Neural cell (in vitro differentiated cells): ENCODE measurements at regions not wholly inside any gene's neighbourhood (a gene's known extent, or its start where the extent isn't known, plus 50 kb on each side); places are given as distances from the start of the nearest gene placed in this dataset.

Source experiments
- H2AFZ ChIP-seq: fragments of 200-600, 300-800 bp; sonication (generic), shearing (Covaris generic); 2 replicates; pipeline ENCODE4 v1.6.0; 2014; ENCODE audit warnings: low read depth, mild to moderate bottlenecking, antibody characterized with exemption, low read length, moderate library complexity
- H3F3A ChIP-seq: fragments of 200-600 bp; shearing (Covaris generic); 2 replicates; pipeline ENCODE4 v1.6.1; 2016; ENCODE audit warnings: mild to moderate bottlenecking, moderate library complexity, mixed read lengths, antibody characterized with exemption, low read length; ENCODE audit not compliant: insufficient read depth, poor library complexity, severe bottlenecking
- H3K27ac ChIP-seq: fragments of 200-600, 300-800 bp; sonication (generic), shearing (Covaris generic); 2 replicates; pipeline ENCODE4 v1.5.1; 2014; ENCODE audit warnings: mild to moderate bottlenecking, low read length, moderate library complexity
- H3K27me3 ChIP-seq: fragments of 300-800, 200-600 bp; sonication (generic), shearing (Covaris generic); 2 replicates; pipeline ENCODE4 v1.6.0; 2014; ENCODE audit warnings: mild to moderate bottlenecking, low read depth, low read length, moderate library complexity; ENCODE audit not compliant: insufficient read depth
- H3K36me3 ChIP-seq: fragments of 300-800, 200-600 bp; sonication (generic), shearing (Covaris generic); 2 replicates; pipeline ENCODE4 v1.5.1; 2014; ENCODE audit warnings: mild to moderate bottlenecking, antibody characterized with exemption, low read length, moderate library complexity; ENCODE audit not compliant: insufficient read depth
- H3K4me2 ChIP-seq: fragments of 300-800, 200-600 bp; sonication (generic), shearing (Covaris generic); 2 replicates; pipeline ENCODE4 v1.6.0; 2014; ENCODE audit warnings: mild to moderate bottlenecking, low read length
- H3K4me3 ChIP-seq: fragments of 300-800, 200-600 bp; sonication (generic), shearing (Covaris generic); 2 replicates; pipeline ENCODE4 v1.5.1; 2014; ENCODE audit warnings: mild to moderate bottlenecking, low read length, moderate library complexity
- H3K79me2 ChIP-seq: fragments of 200-600 bp; shearing (Covaris generic); replicated peaks from 2 replicates; pipeline ENCODE4 v1.6.0; 2014; ENCODE audit warnings: mild to moderate bottlenecking, low read length, moderate library complexity; ENCODE audit not compliant: insufficient read depth
- H3K9ac ChIP-seq: fragments of 300-800, 200-600 bp; sonication (generic), shearing (Covaris generic); 2 replicates; pipeline ENCODE4 v1.6.1; 2016; ENCODE audit warnings: mild to moderate bottlenecking, low read length, mixed read lengths
- H3K9me2 ChIP-seq: fragments of 200-600 bp; shearing (Covaris generic); 2 replicates; pipeline ENCODE4 v1.6.1; 2016; ENCODE audit warnings: mild to moderate bottlenecking, low read length, mixed read lengths; ENCODE audit not compliant: insufficient read depth
- H3K9me3 ChIP-seq: fragments of 200-600, 300-800 bp; sonication (generic), shearing (Covaris generic); 2 replicates; pipeline ENCODE4 v1.6.1; 2016; ENCODE audit warnings: mild to moderate bottlenecking, mixed run types, low read length, moderate library complexity, mixed read lengths
- H4K20me1 ChIP-seq: fragments of 200-600 bp; shearing (Covaris generic); 2 replicates; pipeline ENCODE4 v1.6.1; 2016; ENCODE audit warnings: mild to moderate bottlenecking, mixed run types; ENCODE audit not compliant: insufficient read depth
- EP300 ChIP-seq: fragments of 450-650 bp; conservative IDR thresholded peaks from 2 replicates; pipeline ENCODE4 v1.6.1; 2014; ENCODE audit warnings: antibody characterized with exemption, mild to moderate bottlenecking, moderate library complexity; ENCODE audit not compliant: poor library complexity, severe bottlenecking
- EZH2 ChIP-seq: fragments of 200-600, 300-800 bp; shearing (Covaris generic), sonication (generic); IDR thresholded peaks from 2 replicates; pipeline ENCODE4 v1.6.1; 2014; ENCODE audit warnings: antibody characterized with exemption, low read length, borderline replicate concordance, mild to moderate bottlenecking; ENCODE audit not compliant: insufficient read depth, poor library complexity, severe bottlenecking
- MXI1 ChIP-seq: fragments of 450-650 bp; conservative IDR thresholded peaks from 2 replicates; pipeline ENCODE4 v1.6.1; 2014; ENCODE audit warnings: antibody characterized with exemption, mild to moderate bottlenecking; ENCODE audit not compliant: poor library complexity, severe bottlenecking
- POLR2AphosphoS5 ChIP-seq: IDR thresholded peaks from 2 replicates; pipeline ENCODE4 v1.6.1; 2012
- RAD21 ChIP-seq: fragments of 450-650 bp; conservative IDR thresholded peaks from 2 replicates; pipeline ENCODE4 v1.6.1; 2014; ENCODE audit warnings: antibody characterized with exemption, mild to moderate bottlenecking, moderate library complexity
- REST ChIP-seq: IDR thresholded peaks from 2 replicates; pipeline ENCODE4 v1.6.1; 2012; ENCODE audit warnings: borderline replicate concordance
- SMC3 ChIP-seq: fragments of 450-650 bp; conservative IDR thresholded peaks from 2 replicates; pipeline ENCODE4 v1.6.1; 2014; ENCODE audit warnings: antibody characterized with exemption, mild to moderate bottlenecking, moderate library complexity; ENCODE audit not compliant: poor library complexity
- TAF1 ChIP-seq: IDR thresholded peaks from 2 replicates; pipeline ENCODE4 v1.6.1; 2012; ENCODE audit warnings: low read depth
- TF ChIP-seq, protein P1 (sequence below): fragments of 450-650 bp; IDR thresholded peaks from 2 replicates; pipeline ENCODE4 v1.5.1; 2014; ENCODE audit warnings: antibody characterized with exemption, mild to moderate bottlenecking, moderate library complexity; ENCODE audit not compliant: poor library complexity, severe bottlenecking

GRCh38 chr1:214808845-214809460 lies 206.0 kb downstream of the CENPF start:
- Histone ChIP-seq H3K36me3 (no peaks in the 10 kb centered on the region), H3K79me2 (no peaks in the 10 kb centered on the region), H3F3A (no peaks in the 10 kb centered on the region), H3K9ac (no peak overlapping the region), H4K20me1 (no peaks in the 10 kb centered on the region), H2AFZ (no peak overlapping the region), H3K27me3 (no peaks in the 10 kb centered on the region), H3K9me2 (no peaks in the 10 kb centered on the region), H3K9me3 (peaks cover 6% of the 10 kb centered on the region), H3K4me2 (no peak overlapping the region), H3K27ac (no peak overlapping the region), H3K4me3 (no peak overlapping the region)
- TF ChIP-seq RAD21 (no peak), TAF1 (no peak), POLR2AphosphoS5 (no peak), MXI1 (no peak), SMC3 (no peak), REST (no peak), EP300 (no peak)
- TF ChIP-seq, protein P1, sequence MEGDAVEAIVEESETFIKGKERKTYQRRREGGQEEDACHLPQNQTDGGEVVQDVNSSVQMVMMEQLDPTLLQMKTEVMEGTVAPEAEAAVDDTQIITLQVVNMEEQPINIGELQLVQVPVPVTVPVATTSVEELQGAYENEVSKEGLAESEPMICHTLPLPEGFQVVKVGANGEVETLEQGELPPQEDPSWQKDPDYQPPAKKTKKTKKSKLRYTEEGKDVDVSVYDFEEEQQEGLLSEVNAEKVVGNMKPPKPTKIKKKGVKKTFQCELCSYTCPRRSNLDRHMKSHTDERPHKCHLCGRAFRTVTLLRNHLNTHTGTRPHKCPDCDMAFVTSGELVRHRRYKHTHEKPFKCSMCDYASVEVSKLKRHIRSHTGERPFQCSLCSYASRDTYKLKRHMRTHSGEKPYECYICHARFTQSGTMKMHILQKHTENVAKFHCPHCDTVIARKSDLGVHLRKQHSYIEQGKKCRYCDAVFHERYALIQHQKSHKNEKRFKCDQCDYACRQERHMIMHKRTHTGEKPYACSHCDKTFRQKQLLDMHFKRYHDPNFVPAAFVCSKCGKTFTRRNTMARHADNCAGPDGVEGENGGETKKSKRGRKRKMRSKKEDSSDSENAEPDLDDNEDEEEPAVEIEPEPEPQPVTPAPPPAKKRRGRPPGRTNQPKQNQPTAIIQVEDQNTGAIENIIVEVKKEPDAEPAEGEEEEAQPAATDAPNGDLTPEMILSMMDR = peak; percentile 17

DNA sequence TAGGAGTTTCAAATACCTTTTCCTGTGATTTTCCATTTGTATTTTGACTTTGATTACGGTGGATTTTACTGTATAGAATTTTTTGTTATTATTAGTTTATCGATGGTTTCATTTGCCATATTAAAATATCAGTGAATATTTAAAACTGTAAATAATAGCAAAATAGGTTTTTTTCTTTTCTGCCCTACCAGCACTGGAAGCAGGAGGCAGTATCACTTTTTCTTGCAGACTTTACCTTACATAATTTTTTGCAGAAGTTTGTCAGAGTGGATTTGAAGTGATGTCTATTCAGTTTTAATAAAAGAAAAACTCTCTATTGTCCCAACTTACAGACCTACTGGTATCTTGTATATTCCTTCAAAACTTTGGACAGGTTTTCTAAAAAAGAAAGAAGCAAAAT lies 213.6 kb downstream of the CENPF start:
- H3K4me3 ChIP-seq = no peak overlapping the region
- no peak for TF ChIP-seq SMC3
- TF ChIP-seq EZH2 = no peak
- TF ChIP-seq REST = no peak
- TF ChIP-seq EP300 = no peak
- TF ChIP-seq, protein P1 = no peak
- TF ChIP-seq POLR2AphosphoS5 = no peak
- TF ChIP-seq MXI1 = no peak
- no peak for TF ChIP-seq RAD21
- TF ChIP-seq TAF1 = no peak
- no peaks in the 10 kb centered on the region for H3K9me3 ChIP-seq
- H2AFZ ChIP-seq = no peak overlapping the region
- no peaks in the 10 kb centered on the region for H3K27me3 ChIP-seq
- H4K20me1 ChIP-seq = no peaks in the 10 kb centered on the region
- no peaks in the 10 kb centered on the region for H3K9me2 ChIP-seq
- no peaks in the 10 kb centered on the region for H3K79me2 ChIP-seq
- H3K9ac ChIP-seq = no peak overlapping the region
- no peaks in the 10 kb centered on the region for H3F3A ChIP-seq
- H3K4me2 ChIP-seq = no peak overlapping the region
- H3K36me3 ChIP-seq = no peaks in the 10 kb centered on the region
- no peak overlapping the region for H3K27ac ChIP-seq
